T-helper 17 cell (primary cell): ENCODE measurements at regions not wholly inside any gene's neighbourhood (a gene's known extent, or its start where the extent isn't known, plus 50 kb on each side); places are given as distances from the start of the nearest gene placed in this dataset.

ENCODE experiments used
- ATAC-seq: fragments of 150-1000 bp; cut with Tn5 transposase; 2 replicates; pipeline ENCODE4 v1.10.0; 2021; ENCODE audit warnings: mild to moderate bottlenecking, moderate library complexity
- DNase-seq, 3 donors: peaks; one replicate each; pipeline versions ENCODE4 v3.0.0 to v3.0.0-alpha.2; 2020 to 2021
- H3K9me3 ChIP-seq: one replicate; pipeline ENCODE4 v1.7.0; 2013; ENCODE audit warnings: low read length, mild to moderate bottlenecking; ENCODE audit not compliant: control insufficient read depth, poor library complexity, severe bottlenecking
- H3K27ac Mint-ChIP-seq: one replicate; pipeline ENCODE4 v1.8.0; 2022; ENCODE audit warnings: mild to moderate bottlenecking, moderate library complexity, mixed read lengths
- H3K27me3 Mint-ChIP-seq: one replicate; pipeline ENCODE4 v1.8.0; 2022; ENCODE audit warnings: mixed read lengths
- H3K36me3 Mint-ChIP-seq: one replicate; pipeline ENCODE4 v1.8.0; 2022; ENCODE audit warnings: low read depth, mixed read lengths
- H3K4me1 Mint-ChIP-seq: one replicate; pipeline ENCODE4 v1.8.0; 2022; ENCODE audit warnings: mild to moderate bottlenecking, mixed read lengths
- H3K4me3 Mint-ChIP-seq: one replicate; pipeline ENCODE4 v1.8.0; 2022; ENCODE audit warnings: mild to moderate bottlenecking, moderate library complexity, mixed read lengths

- ATAC-seq (no peak), DNase-seq (no peak)
- H3K9me3 ChIP-seq: no peaks in the 10 kb centered on the region
- Mint-ChIP-seq H3K4me3 (no peak overlapping the region), H3K27me3 (peaks cover 67% of the 10 kb centered on the region), H3K27ac (no peak overlapping the region), H3K4me1 (peaks cover 4% of the 10 kb centered on the region), H3K36me3 (no peaks in the 10 kb centered on the region)
These were observed 88.9 kb downstream of the NUDT12 start for GRCh38 chr5:103473725-103474124.

GRCh38 chr5:103472830-103473229, 89.8 kb downstream of the NUDT12 start:
- Mint-ChIP-seq H3K27me3 (peaks cover 62% of the 10 kb centered on the region), H3K36me3 (no peaks in the 10 kb centered on the region)

GRCh38 chr5:103472265-103472664, 90.3 kb downstream of the NUDT12 start:
- Mint-ChIP-seq H3K27ac (no peak overlapping the region), H3K36me3 (no peaks in the 10 kb centered on the region), H3K4me1 (peaks cover 4% of the 10 kb centered on the region), H3K27me3 (peaks cover 61% of the 10 kb centered on the region), H3K4me3 (no peak overlapping the region)
- ATAC-seq (no peak), DNase-seq (no peak)
- H3K9me3 ChIP-seq: no peaks in the 10 kb centered on the region

More at GRCh38 chr5:103472830-103473229, 89.8 kb downstream of the NUDT12 start:
- no peaks in the 10 kb centered on the region for H3K9me3 ChIP-seq
- peaks cover 4% of the 10 kb centered on the region for H3K4me1 Mint-ChIP-seq
- no peak for ATAC-seq
- no peak overlapping the region for H3K27ac Mint-ChIP-seq
- H3K4me3 Mint-ChIP-seq: no peak overlapping the region
- no peak for DNase-seq

GRCh38 chr5:103469288-103470040, 93.1 kb downstream of the NUDT12 start:
- Mint-ChIP-seq H3K4me3 (no peak overlapping the region), H3K27ac (no peak overlapping the region), H3K4me1 (no peaks in the 10 kb centered on the region), H3K27me3 (peaks cover 43% of the 10 kb centered on the region), H3K36me3 (no peaks in the 10 kb centered on the region)
- no peak for DNase-seq
- no peaks in the 10 kb centered on the region for H3K9me3 ChIP-seq
- no peak for ATAC-seq

GRCh38 chr5:103467831-103468230, 94.8 kb downstream of the NUDT12 start:
- no peak for DNase-seq
- H3K36me3 Mint-ChIP-seq: no peaks in the 10 kb centered on the region
- peaks cover 54% of the 10 kb centered on the region for H3K27me3 Mint-ChIP-seq
- no peak for ATAC-seq
- no peak overlapping the region for H3K27ac Mint-ChIP-seq
- H3K4me3 Mint-ChIP-seq: no peak overlapping the region
- no peaks in the 10 kb centered on the region for H3K9me3 ChIP-seq
- H3K4me1 Mint-ChIP-seq: no peaks in the 10 kb centered on the region

GRCh38 chr5:103466495-103466894, 96.1 kb downstream of the NUDT12 start:
- no peak overlapping the region for H3K4me3 Mint-ChIP-seq
- no peaks in the 10 kb centered on the region for H3K36me3 Mint-ChIP-seq
- no peaks in the 10 kb centered on the region for H3K4me1 Mint-ChIP-seq
- no peak for ATAC-seq
- H3K27me3 Mint-ChIP-seq: peaks cover 44% of the 10 kb centered on the region
- no peak overlapping the region for H3K27ac Mint-ChIP-seq
- DNase-seq: no peak
- H3K9me3 ChIP-seq: no peaks in the 10 kb centered on the region

GRCh38 chr5:103465891-103466290, 96.7 kb downstream of the NUDT12 start:
- no peaks in the 10 kb centered on the region for H3K9me3 ChIP-seq
- Mint-ChIP-seq H3K36me3 (no peaks in the 10 kb centered on the region), H3K27me3 (peaks cover 38% of the 10 kb centered on the region), H3K4me3 (no peak overlapping the region), H3K27ac (no peak overlapping the region), H3K4me1 (no peaks in the 10 kb centered on the region)
- ATAC-seq (no peak), DNase-seq (no peak)

- Mint-ChIP-seq H3K4me3 (no peak overlapping the region), H3K4me1 (no peaks in the 10 kb centered on the region), H3K36me3 (no peaks in the 10 kb centered on the region), H3K27me3 (peaks cover 37% of the 10 kb centered on the region), H3K27ac (no peak overlapping the region)
- ATAC-seq (no peak), DNase-seq (no peak)
- no peaks in the 10 kb centered on the region for H3K9me3 ChIP-seq
These were observed 97.6 kb downstream of the NUDT12 start for GRCh38 chr5:103464835-103465484.

- no peaks in the 10 kb centered on the region for H3K4me1 Mint-ChIP-seq
- no peak overlapping the region for H3K27ac Mint-ChIP-seq
- ATAC-seq: no peak
These were observed 99.3 kb downstream of the NUDT12 start for GRCh38 chr5:103463261-103463660.

GRCh38 chr5:103461243-103461642, 101.3 kb downstream of the NUDT12 start:
- H3K9me3 ChIP-seq: no peaks in the 10 kb centered on the region
- no peaks in the 10 kb centered on the region for H3K4me1 Mint-ChIP-seq
- no peak overlapping the region for H3K27ac Mint-ChIP-seq
- H3K36me3 Mint-ChIP-seq: no peaks in the 10 kb centered on the region
- H3K27me3 Mint-ChIP-seq: peaks cover 28% of the 10 kb centered on the region
- ATAC-seq: no peak
- DNase-seq: no peak
- no peak overlapping the region for H3K4me3 Mint-ChIP-seq

More at GRCh38 chr5:103463261-103463660, 99.3 kb downstream of the NUDT12 start:
- H3K4me3 Mint-ChIP-seq: no peak overlapping the region
- DNase-seq: no peak
- H3K36me3 Mint-ChIP-seq: no peaks in the 10 kb centered on the region
- peaks cover 28% of the 10 kb centered on the region for H3K27me3 Mint-ChIP-seq
- no peaks in the 10 kb centered on the region for H3K9me3 ChIP-seq

GRCh38 chr5:103458497-103459040, 104.0 kb downstream of the NUDT12 start:
- Mint-ChIP-seq H3K27ac (no peak overlapping the region), H3K27me3 (peaks cover 26% of the 10 kb centered on the region), H3K4me3 (no peak overlapping the region), H3K4me1 (no peaks in the 10 kb centered on the region), H3K36me3 (no peaks in the 10 kb centered on the region)
- no peaks in the 10 kb centered on the region for H3K9me3 ChIP-seq
- ATAC-seq: no peak
- no peak for DNase-seq

GRCh38 chr5:103456476-103456875, 106.1 kb downstream of the NUDT12 start:
- no peaks in the 10 kb centered on the region for H3K4me1 Mint-ChIP-seq
- no peak overlapping the region for H3K27ac Mint-ChIP-seq
- no peak overlapping the region for H3K4me3 Mint-ChIP-seq
- peaks cover 36% of the 10 kb centered on the region for H3K27me3 Mint-ChIP-seq
- ATAC-seq (no peak), DNase-seq (no peak)
- H3K36me3 Mint-ChIP-seq: no peaks in the 10 kb centered on the region
- no peaks in the 10 kb centered on the region for H3K9me3 ChIP-seq

GRCh38 chr5:103455796-103456195, 106.8 kb downstream of the NUDT12 start:
- no peak for DNase-seq
- Mint-ChIP-seq H3K27ac (no peak overlapping the region), H3K4me1 (no peaks in the 10 kb centered on the region), H3K4me3 (no peak overlapping the region), H3K36me3 (no peaks in the 10 kb centered on the region), H3K27me3 (peaks cover 43% of the 10 kb centered on the region)
- no peak for ATAC-seq
- no peaks in the 10 kb centered on the region for H3K9me3 ChIP-seq
